DOHH2 (cell line): ENCODE measurements at regions not wholly inside any gene's neighbourhood (a gene's known extent, or its start where the extent isn't known, plus 50 kb on each side); places are given as distances from the start of the nearest gene placed in this dataset.
A peak's percentile ranks its signal among the peaks of the same experiment; 100 is the strongest.

ENCODE experiments used
- H3F3A ChIP-seq: fragments of 200-600 bp; sonication (generic), shearing (Covaris generic); 2 replicates; pipeline ENCODE4 v1.6.0; 2016; ENCODE audit warnings: antibody characterized with exemption, mild to moderate bottlenecking; ENCODE audit not compliant: control insufficient read depth, insufficient read depth
- H3K27ac ChIP-seq: fragments of 200-600 bp; sonication (generic); 2 replicates; pipeline ENCODE4 v1.5.1; 2014; ENCODE audit warnings: low read depth, mild to moderate bottlenecking, low read length, moderate library complexity
- H3K27me3 ChIP-seq: fragments of 200-600 bp; sonication (generic); 2 replicates; pipeline ENCODE4 v1.6.1; 2014; ENCODE audit warnings: mild to moderate bottlenecking, low read length, mixed read lengths; ENCODE audit not compliant: control insufficient read depth
- H3K36me3 ChIP-seq: fragments of 200-600 bp; sonication (generic); 2 replicates; pipeline ENCODE4 v1.6.1; 2014; ENCODE audit warnings: mild to moderate bottlenecking, low read length, moderate library complexity, mixed read lengths; ENCODE audit not compliant: control insufficient read depth
- H3K4me1 ChIP-seq: fragments of 200-600 bp; sonication (generic); 2 replicates; pipeline ENCODE4 v1.6.1; 2014; ENCODE audit warnings: mild to moderate bottlenecking, low read length, mixed read lengths; ENCODE audit not compliant: control insufficient read depth
- H3K4me2 ChIP-seq: fragments of 200-600 bp; sonication (generic); 2 replicates; pipeline ENCODE4 v1.6.0; 2014; ENCODE audit warnings: mild to moderate bottlenecking, low read length, moderate library complexity
- H3K4me3 ChIP-seq: fragments of 200-600 bp; sonication (generic); 2 replicates; pipeline ENCODE4 v1.5.1; 2014; ENCODE audit warnings: mild to moderate bottlenecking, low read length, mixed read lengths
- H3K79me2 ChIP-seq: fragments of 200-600 bp; sonication (generic); 2 replicates; pipeline ENCODE4 v1.6.1; 2014; ENCODE audit warnings: mild to moderate bottlenecking, low read length, mixed read lengths; ENCODE audit not compliant: control insufficient read depth
- H3K9me2 ChIP-seq: fragments of 200-600 bp; sonication (generic); replicated peaks from 2 replicates; pipeline ENCODE4 v1.6.1; 2014; ENCODE audit warnings: mild to moderate bottlenecking, low read length, mixed read lengths; ENCODE audit not compliant: control insufficient read depth
- H3K9me3 ChIP-seq: fragments of 200-600 bp; sonication (generic); 2 replicates; pipeline ENCODE4 v1.6.1; 2014; ENCODE audit warnings: antibody characterized with exemption, low read length, mixed read lengths; ENCODE audit not compliant: control insufficient read depth, insufficient read depth
- H4K20me1 ChIP-seq: fragments of 200-600 bp; sonication (generic); 2 replicates; pipeline ENCODE4 v1.6.0; 2014; ENCODE audit warnings: low read depth, mild to moderate bottlenecking, antibody characterized with exemption, low read length, moderate library complexity; ENCODE audit not compliant: control insufficient read depth, insufficient read depth
- CTCF ChIP-seq: fragments of 200-600 bp; sonication (generic); IDR thresholded peaks from one replicate; pipeline ENCODE4 v1.5.1; 2014; ENCODE audit warnings: antibody characterized with exemption, mild to moderate bottlenecking, low read depth, low read length; ENCODE audit not compliant: poor library complexity, severe bottlenecking
- EZH2phosphoT487 ChIP-seq: fragments of 200-600 bp; sonication (generic); IDR thresholded peaks from 2 replicates; pipeline ENCODE4 v1.6.1; 2017; ENCODE audit warnings: borderline replicate concordance, mild to moderate bottlenecking, antibody characterized with exemption, low read length, moderate library complexity, mixed read lengths

DNA sequence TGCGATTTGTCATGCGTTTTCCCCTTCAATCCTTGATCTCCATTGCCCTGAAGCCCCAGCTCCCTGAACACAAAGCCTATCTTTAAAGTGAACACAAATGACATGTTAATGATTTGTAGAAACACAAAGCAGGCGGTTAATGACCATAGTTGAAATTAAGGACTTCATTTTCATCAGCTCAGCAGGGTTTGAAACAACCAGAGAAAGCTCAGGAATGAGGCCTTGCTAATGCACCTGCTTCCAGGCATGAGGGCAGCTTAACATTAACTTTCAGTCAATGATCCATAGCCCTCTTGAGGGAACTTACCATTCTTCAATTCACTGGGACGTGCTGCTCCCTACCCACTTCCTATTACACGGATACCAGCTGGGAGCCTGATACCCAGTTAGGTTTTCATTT is 427.2 kb upstream of the CBLB start:
- H4K20me1 ChIP-seq = no peaks in the 10 kb centered on the region
- no peaks in the 10 kb centered on the region for H3F3A ChIP-seq
- no peak overlapping the region for H3K4me2 ChIP-seq
- H3K79me2 ChIP-seq = no peaks in the 10 kb centered on the region
- no peak overlapping the region for H3K27ac ChIP-seq
- H3K36me3 ChIP-seq = no peaks in the 10 kb centered on the region
- H3K9me3 ChIP-seq = no peaks in the 10 kb centered on the region
- no peaks in the 10 kb centered on the region for H3K9me2 ChIP-seq
- no peak overlapping the region for H3K4me3 ChIP-seq
- H3K4me1 ChIP-seq = no peaks in the 10 kb centered on the region
- TF ChIP-seq CTCF (no peak), EZH2phosphoT487 (no peak)
- H3K27me3 ChIP-seq = no peaks in the 10 kb centered on the region

- Histone ChIP-seq H4K20me1 (no peaks in the 10 kb centered on the region), H3K9me3 (no peaks in the 10 kb centered on the region), H3K4me2 (no peak overlapping the region), H3K4me1 (peaks cover 23% of the 10 kb centered on the region), H3K9me2 (no peaks in the 10 kb centered on the region), H3K79me2 (no peaks in the 10 kb centered on the region), H3K27ac (no peak overlapping the region), H3K27me3 (no peaks in the 10 kb centered on the region), H3K36me3 (no peaks in the 10 kb centered on the region), H3F3A (no peaks in the 10 kb centered on the region), H3K4me3 (no peak overlapping the region)
- no peak for TF ChIP-seq EZH2phosphoT487
- TF ChIP-seq CTCF = no peak
These were observed 430.7 kb upstream of the CBLB start for GRCh38 chr3:106299300-106300098.

GRCh38 chr3:106302451-106303221 is 433.8 kb upstream of the CBLB start:
- Histone ChIP-seq H3F3A (no peaks in the 10 kb centered on the region), H3K4me3 (no peak overlapping the region), H3K27ac (no peak overlapping the region), H3K36me3 (no peaks in the 10 kb centered on the region), H4K20me1 (no peaks in the 10 kb centered on the region), H3K4me1 (peaks cover 23% of the 10 kb centered on the region), H3K79me2 (no peaks in the 10 kb centered on the region), H3K4me2 (peak overlapping the region; percentile 31), H3K27me3 (no peaks in the 10 kb centered on the region), H3K9me2 (no peaks in the 10 kb centered on the region), H3K9me3 (no peaks in the 10 kb centered on the region)
- TF ChIP-seq EZH2phosphoT487 (no peak), CTCF (no peak)
